Mesenchymal stem cell (in vitro differentiated cells and primary cell): ENCODE measurements at regions not wholly inside any gene's neighbourhood (a gene's known extent, or its start where the extent isn't known, plus 50 kb on each side); places are given as distances from the start of the nearest gene placed in this dataset.

ENCODE experiments used
- DNase-seq: peaks from one replicate; pipeline ENCODE4 v3.0.0-alpha.2; 2013
- H2AFZ ChIP-seq: one replicate; pipeline ENCODE4 v1.6.1; 2013; ENCODE audit warnings: low read depth, mild to moderate bottlenecking, control low read depth, inconsistent platforms, low read length, moderate library complexity
- H2AK5ac ChIP-seq: 2 replicates; pipeline ENCODE4 v1.6.1; 2013; ENCODE audit warnings: low read length, moderate library complexity, mild to moderate bottlenecking, inconsistent platforms; ENCODE audit not compliant: severe bottlenecking
- H2BK120ac ChIP-seq: one replicate; pipeline ENCODE4 v1.6.1; 2013; ENCODE audit warnings: low read depth, mild to moderate bottlenecking, inconsistent platforms, low read length, moderate library complexity
- H2BK12ac ChIP-seq, 2 experiments: one replicate each; pipeline ENCODE4 v1.6.1; 2013; ENCODE audit warnings: inconsistent platforms in 2 of 2, low read length in 2 of 2, mild to moderate bottlenecking in 2 of 2, moderate library complexity in 2 of 2, control low read depth in 1 of 2
- H2BK15ac ChIP-seq: one replicate; pipeline ENCODE4 v1.6.1; 2013; ENCODE audit warnings: mild to moderate bottlenecking, low read depth, inconsistent platforms; ENCODE audit not compliant: poor library complexity, severe bottlenecking
- H2BK5ac ChIP-seq: 2 replicates; pipeline ENCODE4 v1.6.1; 2013; ENCODE audit warnings: low read depth, mild to moderate bottlenecking, low read length, control low read depth, inconsistent platforms; ENCODE audit not compliant: poor library complexity, severe bottlenecking
- H3K14ac ChIP-seq, 2 experiments: one replicate each; pipeline ENCODE4 v1.6.1; 2013; ENCODE audit warnings: inconsistent platforms in 2 of 2, low read length in 2 of 2, control low read depth in 1 of 2, mild to moderate bottlenecking in 1 of 2, moderate library complexity in 1 of 2
- H3K18ac ChIP-seq, 2 experiments: one replicate each; pipeline ENCODE4 v1.6.1; 2013; ENCODE audit warnings: inconsistent platforms in 2 of 2, low read length in 2 of 2, control low read depth in 1 of 2, low read depth in 1 of 2, mild to moderate bottlenecking in 1 of 2
- H3K23ac ChIP-seq, 2 experiments: one replicate each; pipeline ENCODE4 v1.6.1; 2013; ENCODE audit warnings: inconsistent platforms in 2 of 2, low read length in 2 of 2, mild to moderate bottlenecking in 2 of 2, moderate library complexity in 2 of 2, control low read depth in 1 of 2
- H3K27ac ChIP-seq: 2 replicates; pipeline ENCODE4 v1.5.1; 2013; ENCODE audit warnings: mild to moderate bottlenecking, moderate library complexity, low read length, control low read depth, inconsistent platforms; ENCODE audit not compliant: poor library complexity, severe bottlenecking
- H3K27me3 ChIP-seq, 2 experiments: 2 replicates each; pipeline versions ENCODE4 v1.6.1 to v1.7.0; 2013; ENCODE audit warnings: low read length in 2 of 2, mild to moderate bottlenecking in 2 of 2, moderate library complexity in 2 of 2, control low read depth in 1 of 2, inconsistent platforms in 1 of 2; ENCODE audit not compliant: control insufficient read depth in 1 of 2, insufficient read depth in 1 of 2
- H3K36me3 ChIP-seq, 2 experiments: 2 replicates each; pipeline versions ENCODE4 v1.6.1 to v1.7.0; 2013; ENCODE audit warnings: low read length in 2 of 2, control low read depth in 1 of 2, inconsistent platforms in 1 of 2, low read depth in 1 of 2, mild to moderate bottlenecking in 1 of 2; ENCODE audit not compliant: insufficient read depth in 2 of 2, control insufficient read depth in 1 of 2
- H3K4ac ChIP-seq, 2 experiments: one replicate each; pipeline ENCODE4 v1.6.1; 2013; ENCODE audit warnings: inconsistent platforms in 2 of 2, low read length in 2 of 2, mild to moderate bottlenecking in 2 of 2, moderate library complexity in 2 of 2, control low read depth in 1 of 2, low read depth in 1 of 2
- H3K4me1 ChIP-seq: 2 replicates; pipeline ENCODE4 v1.6.1; 2013; ENCODE audit warnings: low read depth, low read length, control low read depth; ENCODE audit not compliant: control insufficient read depth, insufficient read depth
- H3K4me2 ChIP-seq: 2 replicates; pipeline ENCODE4 v1.6.1; 2013; ENCODE audit warnings: low read length, mild to moderate bottlenecking, inconsistent platforms; ENCODE audit not compliant: poor library complexity, severe bottlenecking
- H3K4me3 ChIP-seq, 2 experiments: 2 replicates each; pipeline versions ENCODE4 v1.5.1 to v1.7.0; 2013; ENCODE audit warnings: low read length in 2 of 2, mild to moderate bottlenecking in 2 of 2, control low read depth in 1 of 2, low read depth in 1 of 2; ENCODE audit not compliant: insufficient read depth in 1 of 2
- H3K79me1 ChIP-seq: replicated peaks from 2 replicates; pipeline ENCODE4 v1.6.1; 2013; ENCODE audit warnings: mild to moderate bottlenecking, control low read depth, low read length, inconsistent platforms; ENCODE audit not compliant: poor library complexity, severe bottlenecking
- H3K9ac ChIP-seq: 2 replicates; pipeline ENCODE4 v1.7.0; 2013; ENCODE audit warnings: mild to moderate bottlenecking, low read length, moderate library complexity
- H3K9me3 ChIP-seq: 2 replicates; pipeline ENCODE4 v1.7.0; 2013; ENCODE audit warnings: mild to moderate bottlenecking, low read length; ENCODE audit not compliant: control insufficient read depth
- H4K8ac ChIP-seq: one replicate; pipeline ENCODE4 v1.6.1; 2013; ENCODE audit warnings: inconsistent platforms, mild to moderate bottlenecking, low read length, moderate library complexity
- H4K91ac ChIP-seq: one replicate; pipeline ENCODE4 v1.6.1; 2013; ENCODE audit warnings: mild to moderate bottlenecking, low read length, inconsistent platforms
- WGBS: methylation state at CpG from one replicate; pipeline ENCODE4 v1.1.7; 2013; ENCODE audit warnings: mixed read lengths; 5-methylcytosine and 5-hydroxymethylcytosine counted together

GRCh38 chr15:70378126-70379031, 280.7 kb upstream of the TLE3 start:
- Histone ChIP-seq H4K8ac (no peak overlapping the region), H3K27ac (no peak overlapping the region), H2AK5ac (no peak overlapping the region), H2BK12ac (no peak overlapping the region), H2AFZ (no peak overlapping the region), H4K91ac (no peak overlapping the region), H2BK15ac (no peak overlapping the region), H3K9ac (no peak overlapping the region), H3K4me3 (no peak overlapping the region), H3K4me2 (no peak overlapping the region), H2BK5ac (no peak overlapping the region), H3K23ac (no peak overlapping the region), H3K27me3 (peaks cover 80 to 87% of the 10 kb centered on the region in 2 experiments), H3K18ac (no peak overlapping the region), H3K79me1 (no peaks in the 10 kb centered on the region), H3K4me1 (peaks cover 12% of the 10 kb centered on the region), H3K4ac (no peak overlapping the region), H3K36me3 (no peaks in the 10 kb centered on the region), H2BK120ac (no peak overlapping the region), H3K14ac (no peak overlapping the region), H3K9me3 (peaks cover 13% of the 10 kb centered on the region)
- DNase-seq = no peak
- 71% methylated on average over 11 of the region's 11 CpGs for WGBS

- Histone ChIP-seq H3K4me2 (peak overlapping the region; percentile 15), H2AK5ac (no peak overlapping the region), H3K4me1 (peaks cover 12% of the 10 kb centered on the region), H4K8ac (no peak overlapping the region), H3K18ac (no peak overlapping the region), H3K27me3 (peaks cover 75 to 80% of the 10 kb centered on the region in 2 experiments), H3K4ac (no peak overlapping the region), H2BK120ac (no peak overlapping the region), H2BK12ac (no peak overlapping the region), H2BK15ac (peak overlapping the region; percentile 40), H3K23ac (no peak overlapping the region), H3K79me1 (no peaks in the 10 kb centered on the region), H3K9ac (peak overlapping the region; percentile 81), H2BK5ac (no peak overlapping the region), H3K9me3 (peaks cover 9% of the 10 kb centered on the region), H3K36me3 (no peaks in the 10 kb centered on the region), H3K14ac (no peak overlapping the region), H2AFZ (no peak overlapping the region), H3K27ac (no peak overlapping the region), H4K91ac (no peak overlapping the region), H3K4me3 (peak overlapping the region in 1 of 2 experiments; percentile 67)
- peak; percentile 46 for DNase-seq
- WGBS = 3% methylated on average over 20 of the region's 21 CpGs
Measured at GRCh38 chr15:70376929-70377691, 279.4 kb upstream of the TLE3 start.

- Histone ChIP-seq H2AFZ (no peak overlapping the region), H3K18ac (no peak overlapping the region), H2AK5ac (no peak overlapping the region), H3K4me2 (peak overlapping the region; percentile 15), H3K14ac (no peak overlapping the region), H3K4ac (no peak overlapping the region), H3K9ac (peak overlapping the region; percentile 81), H3K36me3 (no peaks in the 10 kb centered on the region), H3K27ac (no peak overlapping the region), H4K91ac (no peak overlapping the region), H4K8ac (no peak overlapping the region), H3K9me3 (peaks cover under 1% of the 10 kb centered on the region), H3K4me1 (peaks cover 12% of the 10 kb centered on the region), H2BK120ac (no peak overlapping the region), H3K4me3 (peak overlapping the region in 1 of 2 experiments; percentile 67), H3K23ac (no peak overlapping the region), H2BK12ac (no peak overlapping the region), H2BK15ac (peak overlapping the region; percentile 40), H3K27me3 (peaks cover 67 to 75% of the 10 kb centered on the region in 2 experiments), H3K79me1 (no peaks in the 10 kb centered on the region), H2BK5ac (no peak overlapping the region)
- no peak for DNase-seq
- 8% methylated on average over 10 of the region's 12 CpGs for WGBS
Measured at GRCh38 chr15:70376031-70376928, 278.6 kb upstream of the TLE3 start.
